SIG-M5 treated with dmso at 0.1 percent for 504 hours (cell line): ENCODE measurements at regions not wholly inside any gene's neighbourhood (a gene's known extent, or its start where the extent isn't known, plus 50 kb on each side); places are given as distances from the start of the nearest gene placed in this dataset.
"Not testable (repeated sequence)": the region's sequence is repeated elsewhere in the genome, so short reads cannot be mapped to it uniquely, and the experiment has no call there.

Source experiments
- DNase-seq: peaks from one replicate; lab custom pipeline; 2025; ENCODE audit not compliant: unreplicated experiment; lab: John Stamatoyannopoulos, UW

- DNase-seq, result not testable (repeated sequence)
Measured at GRCh38 chr4:30124621-30125020, 595.5 kb upstream of the PCDH7 start.

GRCh38 chr4:30125868-30126267 is 594.3 kb upstream of the PCDH7 start:
- no peak for DNase-seq

- no peak for DNase-seq
Measured at GRCh38 chr4:30126351-30126750, 593.8 kb upstream of the PCDH7 start.

GRCh38 chr4:30148828-30149227 is 571.3 kb upstream of the PCDH7 start:
- not testable (repeated sequence) for DNase-seq

GRCh38 chr4:30149539-30149938 is 570.6 kb upstream of the PCDH7 start:
- DNase-seq, result not testable (repeated sequence)

GRCh38 chr4:30153427-30153826 is 566.7 kb upstream of the PCDH7 start:
- no peak for DNase-seq

- DNase-seq, result no peak
Measured at GRCh38 chr4:30160140-30160539, 560.0 kb upstream of the PCDH7 start.

GRCh38 chr4:30172416-30172815 is 547.8 kb upstream of the PCDH7 start:
- DNase-seq, result no peak

- no peak for DNase-seq
Measured at GRCh38 chr4:30181512-30181911, 538.7 kb upstream of the PCDH7 start.

- DNase-seq, result no peak
Measured at GRCh38 chr4:30181918-30182317, 538.3 kb upstream of the PCDH7 start.

GRCh38 chr4:30182786-30183185 is 537.4 kb upstream of the PCDH7 start:
- no peak for DNase-seq

- no peak for DNase-seq
Measured at GRCh38 chr4:30191902-30192301, 528.3 kb upstream of the PCDH7 start.

- DNase-seq, result no peak
Measured at GRCh38 chr4:30207389-30207788, 512.8 kb upstream of the PCDH7 start.

GRCh38 chr4:30208731-30209435 is 511.3 kb upstream of the PCDH7 start:
- no peak for DNase-seq

GRCh38 chr4:30215973-30216372 is 504.2 kb upstream of the PCDH7 start:
- DNase-seq, result not testable (repeated sequence)

- DNase-seq, result no peak
Measured at GRCh38 chr4:30245140-30245539, 475.0 kb upstream of the PCDH7 start.

- DNase-seq, result no peak
Measured at GRCh38 chr4:30256116-30256832, 463.9 kb upstream of the PCDH7 start.

GRCh38 chr4:30258949-30259348 is 461.2 kb upstream of the PCDH7 start:
- no peak for DNase-seq

GRCh38 chr4:30262379-30262778 is 457.8 kb upstream of the PCDH7 start:
- no peak for DNase-seq

- no peak for DNase-seq
Measured at GRCh38 chr4:30264465-30264864, 455.7 kb upstream of the PCDH7 start.

- no peak for DNase-seq
Measured at GRCh38 chr4:30265716-30266115, 454.5 kb upstream of the PCDH7 start.

- DNase-seq, result no peak
Measured at GRCh38 chr4:30268370-30268769, 451.8 kb upstream of the PCDH7 start.

- DNase-seq, result no peak
Measured at GRCh38 chr4:30269850-30270249, 450.3 kb upstream of the PCDH7 start.
